ENCODE measurements at regions not wholly inside any gene's neighbourhood (a gene's known extent, or its start where the extent isn't known, plus 50 kb on each side); places are given as distances from the start of the nearest gene placed in this dataset.

DNA sequence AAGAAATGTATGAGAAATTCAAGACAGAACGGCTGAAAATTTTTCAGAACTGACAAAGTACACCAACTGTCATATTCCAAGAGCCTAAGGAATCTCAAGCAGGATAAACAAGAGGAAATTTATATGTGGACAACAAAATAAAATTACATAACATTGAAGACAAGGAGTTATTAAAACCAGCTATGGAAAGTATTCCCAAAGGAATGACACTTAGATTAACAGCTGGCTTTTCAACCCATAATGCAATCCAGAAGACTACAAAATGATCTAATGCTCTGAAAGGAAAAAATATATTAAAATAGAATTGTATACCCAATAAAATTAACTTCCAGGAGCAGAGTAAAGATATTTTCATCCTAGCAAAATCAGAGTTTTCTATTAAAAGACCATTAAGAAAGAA lies 132.2 kb upstream of the BNIP2 start:
- no peak for DNase-seq
- Histone ChIP-seq H3K27ac (ENCODE audit: insufficient read depth in 1 of 2, low read depth in 1 of 2, low read length in 2 of 2, poor library complexity in 1 of 2, severe bottlenecking in 2 of 2) (no peak overlapping the region), H3K36me3 (ENCODE audit: control insufficient read depth in 4 of 4, insufficient read depth in 4 of 4, low read length in 3 of 4) (no peaks in the 10 kb centered on the region), H3K9me3 (ENCODE audit: control extremely low read depth in 1 of 5, control insufficient read depth in 4 of 5, insufficient read depth in 2 of 5, low read depth in 1 of 5, low read length in 4 of 5) (peaks cover 0 to 3% (median 0%) of the 10 kb centered on the region in 5 experiments), H3K4me3 (ENCODE audit: control insufficient read depth in 1 of 7, extremely low read depth in 1 of 7, insufficient read depth in 4 of 7, low read depth in 2 of 7, low read length in 6 of 7) (no peak overlapping the region), H3K27me3 (replicated peaks in 2 of 5; ENCODE audit: control insufficient read depth in 4 of 5, insufficient read depth in 5 of 5, low read length in 4 of 5) (peaks cover 0 to 12% (median 0%) of the 10 kb centered on the region in 5 experiments), H3K4me1 (ENCODE audit: control extremely low read depth in 1 of 4, control insufficient read depth in 4 of 4, insufficient read depth in 4 of 4, low read length in 3 of 4) (no peaks in the 10 kb centered on the region)
- POLR2A ChIA-PET, result no interaction called here
- CTCF ChIA-PET, result no interaction called here
- WGBS (ENCODE audit: insufficient coverage), result no CpG with 5 or more reads among the region's 1 CpG

DNA sequence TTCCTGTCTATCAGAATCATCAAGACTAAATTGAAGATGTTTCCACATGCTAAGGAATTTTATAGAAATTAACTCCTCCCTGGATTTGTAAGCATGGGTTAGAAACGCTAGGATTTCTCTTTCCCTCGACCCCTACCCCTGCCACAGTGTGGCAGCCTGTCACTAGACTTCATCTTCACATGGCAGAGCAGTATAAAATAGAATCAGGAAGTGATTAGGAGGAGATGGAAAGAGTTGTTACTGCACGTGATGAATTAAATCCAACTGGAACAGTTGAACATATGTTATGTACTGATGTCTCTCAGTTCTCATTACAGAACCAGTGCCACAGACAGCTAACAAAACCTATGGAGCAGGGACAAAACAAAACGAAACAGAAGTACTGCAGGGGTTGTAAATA lies 130.0 kb upstream of the BNIP2 start:
- Histone ChIP-seq H3K36me3 (ENCODE audit: control insufficient read depth in 4 of 4, insufficient read depth in 4 of 4, low read length in 3 of 4) (no peaks in the 10 kb centered on the region), H3K9me3 (ENCODE audit: control extremely low read depth in 1 of 5, control insufficient read depth in 4 of 5, insufficient read depth in 2 of 5, low read depth in 1 of 5, low read length in 4 of 5) (peaks cover 0 to 3% (median 0%) of the 10 kb centered on the region in 5 experiments), H3K27ac (ENCODE audit: insufficient read depth in 1 of 2, low read depth in 1 of 2, low read length in 2 of 2, poor library complexity in 1 of 2, severe bottlenecking in 2 of 2) (no peak overlapping the region), H3K27me3 (replicated peaks in 2 of 5; ENCODE audit: control insufficient read depth in 4 of 5, insufficient read depth in 5 of 5, low read length in 4 of 5) (peaks cover 0 to 9% (median 0%) of the 10 kb centered on the region in 5 experiments), H3K4me1 (ENCODE audit: control extremely low read depth in 1 of 4, control insufficient read depth in 4 of 4, insufficient read depth in 4 of 4, low read length in 3 of 4) (peaks cover 0 to 7% (median under 1%) of the 10 kb centered on the region in 4 experiments), H3K4me3 (ENCODE audit: control insufficient read depth in 1 of 7, extremely low read depth in 1 of 7, insufficient read depth in 4 of 7, low read depth in 2 of 7, low read length in 6 of 7) (no peak overlapping the region)
- no peak for DNase-seq
- POLR2A ChIA-PET, result no interaction called here
- WGBS (ENCODE audit: insufficient coverage), result 70% methylated on average over 2 of the region's 4 CpGs
- CTCF ChIA-PET, result no interaction called here

DNA sequence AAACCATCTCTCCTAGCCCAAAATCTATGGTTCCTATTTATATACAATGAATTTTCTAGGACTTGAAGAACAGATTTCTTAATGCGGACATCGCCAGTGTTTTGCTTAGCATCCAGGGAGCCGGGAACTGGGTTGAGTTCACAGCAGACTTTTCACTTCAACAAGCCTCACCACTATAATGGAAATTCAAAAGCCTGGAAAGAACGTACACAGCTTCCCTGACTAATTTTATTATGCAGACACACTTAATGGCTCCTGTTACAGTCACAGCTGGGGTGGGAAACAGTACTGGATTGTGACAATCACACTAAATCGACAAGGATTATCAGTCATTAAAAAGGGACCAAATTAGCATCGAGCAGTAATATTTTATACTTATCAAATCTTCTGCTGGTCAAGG lies 129.2 kb upstream of the BNIP2 start:
- Histone ChIP-seq H3K27ac (ENCODE audit: insufficient read depth in 1 of 2, low read depth in 1 of 2, low read length in 2 of 2, poor library complexity in 1 of 2, severe bottlenecking in 2 of 2) (no peak overlapping the region), H3K9me3 (ENCODE audit: control extremely low read depth in 1 of 5, control insufficient read depth in 4 of 5, insufficient read depth in 2 of 5, low read depth in 1 of 5, low read length in 4 of 5) (peaks cover 0 to 3% (median 0%) of the 10 kb centered on the region in 5 experiments), H3K27me3 (replicated peaks in 2 of 5; ENCODE audit: control insufficient read depth in 4 of 5, insufficient read depth in 5 of 5, low read length in 4 of 5) (peaks cover 0 to 9% (median 0%) of the 10 kb centered on the region in 5 experiments), H3K4me3 (ENCODE audit: control insufficient read depth in 1 of 7, extremely low read depth in 1 of 7, insufficient read depth in 4 of 7, low read depth in 2 of 7, low read length in 6 of 7) (no peak overlapping the region), H3K4me1 (ENCODE audit: control extremely low read depth in 1 of 4, control insufficient read depth in 4 of 4, insufficient read depth in 4 of 4, low read length in 3 of 4) (peaks cover 0 to 7% (median 1%) of the 10 kb centered on the region in 4 experiments), H3K36me3 (ENCODE audit: control insufficient read depth in 4 of 4, insufficient read depth in 4 of 4, low read length in 3 of 4) (no peaks in the 10 kb centered on the region)
- DNase-seq, result no peak
- ChIA-PET POLR2A (no interaction called here), CTCF (no interaction called here)
- WGBS (ENCODE audit: insufficient coverage), result 88% methylated on average over 4 of the region's 6 CpGs

DNA sequence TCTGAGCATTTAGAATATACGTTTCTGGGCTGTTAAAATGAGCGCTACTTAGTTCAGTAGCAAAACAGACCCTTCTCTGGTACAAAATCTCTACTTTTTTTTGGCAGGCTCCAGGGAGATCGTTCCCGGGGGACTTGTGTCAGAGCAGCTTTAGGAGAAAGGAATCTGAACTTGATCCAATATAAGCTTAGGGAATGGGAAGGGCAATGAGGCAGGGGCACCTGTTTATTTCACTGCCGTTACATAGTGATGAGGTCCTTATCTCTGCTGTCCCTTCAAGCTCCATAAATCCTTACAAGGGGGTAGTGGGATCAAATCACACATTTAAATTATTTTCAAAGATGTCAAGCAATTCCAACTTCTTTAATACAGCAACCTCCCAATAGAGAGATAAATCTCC lies 128.7 kb upstream of the BNIP2 start:
- no peaks in the 10 kb centered on the region for H3K36me3 ChIP-seq (ENCODE audit: control insufficient read depth in 4 of 4, insufficient read depth in 4 of 4, low read length in 3 of 4)
- POLR2A ChIA-PET, result no interaction called here
- DNase-seq, result no peak
- H3K27ac ChIP-seq (ENCODE audit: insufficient read depth in 1 of 2, low read depth in 1 of 2, low read length in 2 of 2, poor library complexity in 1 of 2, severe bottlenecking in 2 of 2), result no peak overlapping the region
- H3K27me3 ChIP-seq (replicated peaks in 2 of 5; ENCODE audit: control insufficient read depth in 4 of 5, insufficient read depth in 5 of 5, low read length in 4 of 5), result peaks cover 0 to 9% (median 0%) of the 10 kb centered on the region in 5 experiments
- WGBS (ENCODE audit: insufficient coverage), result 95% methylated on average over 4 of the region's 5 CpGs
- no peak overlapping the region for H3K4me3 ChIP-seq (ENCODE audit: control insufficient read depth in 1 of 7, extremely low read depth in 1 of 7, insufficient read depth in 4 of 7, low read depth in 2 of 7, low read length in 6 of 7)
- CTCF ChIA-PET, result no interaction called here
- H3K9me3 ChIP-seq (ENCODE audit: control extremely low read depth in 1 of 5, control insufficient read depth in 4 of 5, insufficient read depth in 2 of 5, low read depth in 1 of 5, low read length in 4 of 5), result no peaks in the 10 kb centered on the region
- peaks cover 0 to 7% (median 1%) of the 10 kb centered on the region in 4 experiments for H3K4me1 ChIP-seq (ENCODE audit: control extremely low read depth in 1 of 4, control insufficient read depth in 4 of 4, insufficient read depth in 4 of 4, low read length in 3 of 4)

DNA sequence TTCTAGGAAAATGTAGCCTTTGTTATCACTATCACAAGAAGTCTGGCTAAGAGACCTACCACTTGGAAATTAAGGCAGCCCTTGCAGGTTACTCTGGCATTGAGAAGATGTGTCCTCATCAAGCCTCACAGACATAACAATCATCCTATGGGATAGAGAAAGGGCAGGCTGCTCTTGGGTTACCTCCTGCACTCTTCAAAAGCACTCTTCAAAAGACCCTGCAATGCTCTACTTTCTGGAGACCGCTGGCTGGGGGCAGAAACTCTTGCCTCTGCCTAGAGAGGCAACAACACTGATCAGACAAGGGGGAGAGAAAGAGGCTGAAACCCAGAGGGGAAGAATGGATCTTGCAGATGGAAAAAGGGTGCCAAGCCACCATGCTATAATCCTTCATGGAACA lies 127.9 kb upstream of the BNIP2 start:
- no peaks in the 10 kb centered on the region for H3K36me3 ChIP-seq (ENCODE audit: control insufficient read depth in 4 of 4, insufficient read depth in 4 of 4, low read length in 3 of 4)
- no peak for DNase-seq
- POLR2A ChIA-PET, result no interaction called here
- H3K27ac ChIP-seq (ENCODE audit: insufficient read depth in 1 of 2, low read depth in 1 of 2, low read length in 2 of 2, poor library complexity in 1 of 2, severe bottlenecking in 2 of 2), result no peak overlapping the region
- peaks cover 0 to 9% (median 0%) of the 10 kb centered on the region in 5 experiments for H3K27me3 ChIP-seq (replicated peaks in 2 of 5; ENCODE audit: control insufficient read depth in 4 of 5, insufficient read depth in 5 of 5, low read length in 4 of 5)
- H3K4me3 ChIP-seq (ENCODE audit: control insufficient read depth in 1 of 7, extremely low read depth in 1 of 7, insufficient read depth in 4 of 7, low read depth in 2 of 7, low read length in 6 of 7), result no peak overlapping the region
- CTCF ChIA-PET, result no interaction called here
- H3K9me3 ChIP-seq (ENCODE audit: control extremely low read depth in 1 of 5, control insufficient read depth in 4 of 5, insufficient read depth in 2 of 5, low read depth in 1 of 5, low read length in 4 of 5), result no peaks in the 10 kb centered on the region
- WGBS (ENCODE audit: insufficient coverage), result no CpG with 5 or more reads among the region's 1 CpG
- H3K4me1 ChIP-seq (ENCODE audit: control extremely low read depth in 1 of 4, control insufficient read depth in 4 of 4, insufficient read depth in 4 of 4, low read length in 3 of 4), result peaks cover 0 to 7% (median 1%) of the 10 kb centered on the region in 4 experiments

DNA sequence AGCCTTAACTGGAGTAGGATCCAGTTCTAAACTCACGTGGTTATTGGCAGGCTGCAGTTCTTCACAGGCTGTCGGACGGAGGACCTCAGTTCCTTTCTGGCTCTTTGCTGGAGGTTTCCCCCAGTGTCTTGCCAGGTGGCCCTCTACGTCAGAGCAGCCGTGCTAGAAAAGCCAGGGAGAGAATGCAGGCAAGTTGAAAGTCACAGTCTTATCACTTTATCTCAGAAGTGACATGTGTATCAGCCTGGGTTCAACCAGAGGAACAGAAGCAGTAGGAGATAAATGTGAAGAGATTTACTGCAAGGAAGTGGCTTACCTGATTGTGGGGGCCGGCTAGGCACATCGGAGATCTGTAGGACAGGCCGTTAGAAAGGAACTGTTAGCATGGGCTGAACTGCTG lies 125.3 kb upstream of the BNIP2 start:
- H3K4me3 ChIP-seq (ENCODE audit: control insufficient read depth in 1 of 7, extremely low read depth in 1 of 7, insufficient read depth in 4 of 7, low read depth in 2 of 7, low read length in 6 of 7), result no peak overlapping the region
- H3K27ac ChIP-seq (ENCODE audit: insufficient read depth in 1 of 2, low read depth in 1 of 2, low read length in 2 of 2, poor library complexity in 1 of 2, severe bottlenecking in 2 of 2), result no peak overlapping the region
- H3K36me3 ChIP-seq (ENCODE audit: control insufficient read depth in 4 of 4, insufficient read depth in 4 of 4, low read length in 3 of 4), result no peaks in the 10 kb centered on the region
- H3K27me3 ChIP-seq (replicated peaks in 2 of 5; ENCODE audit: control insufficient read depth in 4 of 5, insufficient read depth in 5 of 5, low read length in 4 of 5), result peaks cover 0 to 9% (median 2%) of the 10 kb centered on the region in 5 experiments
- peaks cover 0 to 7% (median 1%) of the 10 kb centered on the region in 4 experiments for H3K4me1 ChIP-seq (ENCODE audit: control extremely low read depth in 1 of 4, control insufficient read depth in 4 of 4, insufficient read depth in 4 of 4, low read length in 3 of 4)
- DNase-seq, result peak; percentile 3 to 21 (median 19)
- WGBS (ENCODE audit: insufficient coverage), result 55% methylated on average over 8 of the region's 8 CpGs
- ChIA-PET POLR2A (no interaction called here), CTCF (no interaction called here)
- H3K9me3 ChIP-seq (ENCODE audit: control extremely low read depth in 1 of 5, control insufficient read depth in 4 of 5, insufficient read depth in 2 of 5, low read depth in 1 of 5, low read length in 4 of 5), result no peaks in the 10 kb centered on the region

DNA sequence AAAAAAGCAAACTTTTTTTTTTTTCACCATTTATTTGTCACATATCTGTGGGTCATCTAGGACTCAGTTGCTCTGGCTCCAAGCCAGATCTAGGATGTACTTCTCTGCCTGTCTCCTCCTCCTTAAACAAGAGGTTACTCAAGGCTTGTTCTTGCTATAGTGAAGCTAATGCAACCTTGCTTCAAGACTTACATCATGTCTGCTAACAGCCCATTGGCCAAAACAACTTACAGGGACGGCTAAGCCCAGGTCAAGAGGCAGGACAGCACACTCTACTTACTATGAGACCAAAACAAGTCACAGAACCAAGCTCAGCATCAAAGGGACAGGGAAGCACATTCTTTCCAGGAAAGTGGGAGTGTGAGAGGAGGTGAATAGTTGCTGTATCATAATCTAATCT lies 123.8 kb upstream of the BNIP2 start:
- H3K4me3 ChIP-seq (ENCODE audit: control insufficient read depth in 1 of 7, extremely low read depth in 1 of 7, insufficient read depth in 4 of 7, low read depth in 2 of 7, low read length in 6 of 7), result no peak overlapping the region
- WGBS (ENCODE audit: insufficient coverage), result no CpG with 5 or more reads among the region's 1 CpG
- peaks cover 0 to 7% (median 1%) of the 10 kb centered on the region in 4 experiments for H3K4me1 ChIP-seq (ENCODE audit: control extremely low read depth in 1 of 4, control insufficient read depth in 4 of 4, insufficient read depth in 4 of 4, low read length in 3 of 4)
- no peaks in the 10 kb centered on the region for H3K36me3 ChIP-seq (ENCODE audit: control insufficient read depth in 4 of 4, insufficient read depth in 4 of 4, low read length in 3 of 4)
- H3K27me3 ChIP-seq (replicated peaks in 2 of 5; ENCODE audit: control insufficient read depth in 4 of 5, insufficient read depth in 5 of 5, low read length in 4 of 5), result peaks cover 0 to 8% (median 0%) of the 10 kb centered on the region in 5 experiments
- no peak for DNase-seq
- H3K9me3 ChIP-seq (ENCODE audit: control extremely low read depth in 1 of 5, control insufficient read depth in 4 of 5, insufficient read depth in 2 of 5, low read depth in 1 of 5, low read length in 4 of 5), result no peaks in the 10 kb centered on the region
- ChIA-PET POLR2A (no interaction called here), CTCF (no interaction called here)
- no peak overlapping the region for H3K27ac ChIP-seq (ENCODE audit: insufficient read depth in 1 of 2, low read depth in 1 of 2, low read length in 2 of 2, poor library complexity in 1 of 2, severe bottlenecking in 2 of 2)

Data from common myeloid progenitor, CD34-positive (primary cell).